HG03159 (cell line): ENCODE measurements at regions not wholly inside any gene's neighbourhood (a gene's known extent, or its start where the extent isn't known, plus 50 kb on each side); places are given as distances from the start of the nearest gene placed in this dataset.
"Not testable (repeated sequence)": the region's sequence is repeated elsewhere in the genome, so short reads cannot be mapped to it uniquely, and the experiment has no call there.

Experiments used
- ATAC-seq: cut with Tn5 transposase; IDR thresholded peaks from one replicate; pipeline ENCODE4 v1.9.1; 2021; ENCODE audit warnings: mild to moderate bottlenecking, moderate library complexity; ENCODE audit not compliant: unreplicated experiment

DNA sequence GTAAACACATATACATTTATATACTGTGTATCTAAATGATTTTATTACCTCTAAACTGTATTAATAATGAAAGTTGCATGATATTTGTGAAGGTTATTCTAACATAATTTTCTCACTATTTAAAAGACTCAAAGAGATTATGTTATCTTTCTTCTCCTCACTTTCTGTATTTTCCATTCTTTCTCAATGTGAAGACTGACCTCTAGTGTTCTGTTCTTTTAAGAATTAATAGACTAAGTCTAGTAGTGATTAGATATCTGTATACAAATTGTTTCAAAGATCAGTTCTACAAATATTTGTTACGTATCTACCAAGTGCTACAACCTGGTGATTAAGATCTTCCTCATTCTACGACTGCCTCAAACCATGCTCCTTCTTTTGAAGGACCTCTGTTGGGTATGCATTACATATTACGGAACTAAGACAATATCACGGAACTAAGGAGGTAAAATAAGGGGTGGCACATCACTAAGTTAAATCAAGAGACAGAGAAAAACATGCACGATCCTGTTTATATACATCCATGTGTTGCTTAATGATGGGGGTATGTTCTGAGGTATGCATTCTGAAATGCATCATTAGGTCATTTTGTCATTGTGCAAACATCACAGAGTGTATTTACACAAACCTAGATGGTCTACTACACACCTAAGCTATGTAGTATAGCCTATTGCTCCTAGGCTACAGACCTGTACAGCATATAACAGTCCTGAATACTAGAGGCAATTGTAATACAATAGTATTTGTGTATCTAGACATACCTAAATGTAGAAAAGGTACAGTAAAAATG lies 161.5 kb upstream of the KBTBD8 start:
- ATAC-seq: no peak

DNA sequence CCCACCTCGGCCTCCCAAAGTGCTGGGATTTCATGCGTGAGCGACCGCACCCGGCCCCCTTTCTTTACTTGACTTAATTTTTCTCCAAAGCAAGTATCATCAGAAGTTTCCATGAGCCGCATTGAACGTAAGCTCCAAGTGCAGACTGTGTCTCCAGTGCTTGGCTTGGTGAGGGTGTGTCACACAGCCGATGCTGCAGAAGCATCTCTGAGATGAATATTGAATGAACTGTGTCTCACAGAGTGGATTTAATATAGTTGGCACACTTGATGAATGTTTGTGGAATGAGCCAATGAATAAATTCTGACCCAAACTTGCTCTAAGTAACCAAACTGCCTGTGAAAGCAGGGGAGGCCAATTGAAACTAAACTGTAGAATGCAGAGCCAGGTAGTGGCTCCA lies 159.4 kb upstream of the KBTBD8 start:
- ATAC-seq: no peak

DNA sequence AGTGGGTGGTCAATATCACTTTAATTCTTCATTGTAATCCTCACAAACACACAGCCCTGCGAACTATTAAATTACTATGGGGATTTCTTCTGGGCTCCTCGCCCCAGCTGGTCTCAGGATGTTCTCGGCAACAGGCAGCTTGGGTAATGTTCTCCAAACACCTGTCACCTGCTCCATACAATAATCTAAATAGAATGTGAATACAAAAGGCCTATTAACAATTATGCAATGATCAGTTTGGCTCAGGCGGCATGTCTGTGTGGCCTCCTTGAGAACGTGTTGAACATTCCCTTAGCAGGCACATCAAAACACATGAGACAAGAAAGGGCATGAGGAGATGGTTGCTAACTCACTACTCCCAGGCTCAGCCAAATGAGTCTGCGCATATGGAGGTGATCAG lies 158.6 kb upstream of the KBTBD8 start:
- ATAC-seq: no peak

DNA sequence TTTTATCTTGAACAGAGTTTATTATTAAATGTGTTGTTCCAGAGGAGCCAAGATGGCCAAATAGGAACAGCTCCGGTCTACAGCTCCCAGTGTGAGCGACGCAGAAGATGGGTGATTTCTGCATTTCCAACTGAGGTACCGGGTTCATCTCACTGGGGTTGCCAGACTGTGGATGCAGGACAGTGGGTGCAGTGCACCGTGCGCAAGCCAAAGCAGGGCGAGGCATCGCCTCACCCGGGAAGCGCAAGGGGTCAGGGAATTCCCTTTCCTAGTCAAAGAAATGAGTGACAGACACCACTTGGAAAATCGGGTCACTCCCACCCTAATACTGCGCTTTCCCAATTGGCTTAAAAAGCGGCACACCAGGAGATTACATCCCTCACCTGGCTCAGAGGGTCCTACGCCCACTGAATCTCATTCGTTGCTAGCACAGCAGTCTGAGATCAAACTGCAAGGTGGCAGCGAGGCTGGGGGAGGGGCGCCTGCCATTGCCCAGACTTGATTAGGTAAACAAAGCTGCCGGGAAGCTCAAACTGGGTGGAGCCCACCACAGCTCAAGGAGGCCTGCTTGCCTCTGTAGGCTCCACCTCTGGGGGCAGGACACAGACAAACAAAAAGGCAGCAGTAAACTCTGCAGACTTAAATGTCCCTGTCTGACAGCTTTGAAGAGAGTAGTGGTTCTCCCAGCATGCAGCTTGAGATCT lies 155.2 kb upstream of the KBTBD8 start:
- ATAC-seq: not testable (repeated sequence)

DNA sequence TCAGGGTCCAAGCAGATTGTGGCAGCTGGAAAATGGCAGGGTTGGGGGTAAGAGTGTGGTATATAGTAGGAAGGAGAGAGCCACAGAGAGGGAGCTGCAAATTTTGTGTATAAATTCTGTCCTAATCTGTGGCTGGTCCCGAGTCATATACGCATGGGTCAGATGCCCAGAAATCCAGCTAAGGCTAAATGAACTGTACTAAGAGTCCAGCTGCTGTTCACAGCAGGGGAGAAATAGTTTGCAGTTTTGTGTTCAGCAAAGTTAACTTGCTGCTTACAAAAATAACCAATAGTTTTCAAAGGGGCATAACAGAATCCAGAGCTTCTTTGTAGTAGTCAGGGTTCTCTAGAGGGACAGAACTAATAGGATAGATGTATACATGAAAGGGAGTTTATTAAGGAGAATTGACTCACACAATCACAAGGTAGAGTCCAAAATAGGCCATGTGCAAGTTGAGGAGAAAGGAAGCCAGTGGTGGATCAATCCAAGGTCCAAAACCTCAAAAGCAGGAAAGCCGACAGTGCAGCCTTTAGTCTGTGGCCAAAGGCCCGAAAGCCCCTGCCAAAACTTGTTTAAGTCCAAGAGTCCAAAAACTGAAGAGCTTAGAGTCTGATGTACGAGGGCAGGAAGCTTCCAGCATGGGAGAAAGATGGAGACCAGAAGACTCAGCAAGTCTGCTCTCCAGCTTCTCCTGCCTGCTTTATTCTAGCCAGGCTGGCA lies 146.1 kb upstream of the KBTBD8 start:
- no peak for ATAC-seq

DNA sequence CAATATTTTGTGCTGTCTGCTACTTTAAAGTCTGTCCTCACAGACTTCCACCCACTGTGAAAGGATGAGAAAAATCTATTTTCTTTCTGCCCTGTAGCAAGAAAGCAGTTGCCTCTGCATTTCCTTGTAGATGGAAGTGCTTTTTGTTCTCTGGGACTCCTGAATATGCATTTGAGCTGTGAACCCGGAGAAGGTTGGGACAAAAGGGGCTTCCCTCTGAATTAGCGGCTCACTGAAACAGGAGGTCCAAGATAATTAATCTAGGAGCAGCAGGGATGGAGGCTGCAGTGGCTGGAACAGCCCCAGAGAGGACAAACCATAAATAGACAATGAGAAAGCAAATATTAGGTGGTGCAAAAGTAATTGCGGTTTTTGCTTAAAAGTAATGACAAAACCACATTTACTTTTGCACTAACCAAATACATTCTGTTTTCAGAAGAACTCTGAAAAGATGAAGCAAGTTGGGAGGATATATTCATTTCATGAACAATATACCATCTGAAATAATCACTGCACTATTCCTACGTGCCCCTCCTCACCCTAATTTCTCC lies 143.4 kb upstream of the KBTBD8 start:
- no peak for ATAC-seq

GRCh38 chr3:66856533-66856932 lies 141.6 kb upstream of the KBTBD8 start:
- peak; percentile 98 for ATAC-seq

GRCh38 chr3:66858656-66859381 lies 139.3 kb upstream of the KBTBD8 start:
- no peak for ATAC-seq

GRCh38 chr3:66860771-66861170 lies 137.3 kb upstream of the KBTBD8 start:
- no peak for ATAC-seq

DNA sequence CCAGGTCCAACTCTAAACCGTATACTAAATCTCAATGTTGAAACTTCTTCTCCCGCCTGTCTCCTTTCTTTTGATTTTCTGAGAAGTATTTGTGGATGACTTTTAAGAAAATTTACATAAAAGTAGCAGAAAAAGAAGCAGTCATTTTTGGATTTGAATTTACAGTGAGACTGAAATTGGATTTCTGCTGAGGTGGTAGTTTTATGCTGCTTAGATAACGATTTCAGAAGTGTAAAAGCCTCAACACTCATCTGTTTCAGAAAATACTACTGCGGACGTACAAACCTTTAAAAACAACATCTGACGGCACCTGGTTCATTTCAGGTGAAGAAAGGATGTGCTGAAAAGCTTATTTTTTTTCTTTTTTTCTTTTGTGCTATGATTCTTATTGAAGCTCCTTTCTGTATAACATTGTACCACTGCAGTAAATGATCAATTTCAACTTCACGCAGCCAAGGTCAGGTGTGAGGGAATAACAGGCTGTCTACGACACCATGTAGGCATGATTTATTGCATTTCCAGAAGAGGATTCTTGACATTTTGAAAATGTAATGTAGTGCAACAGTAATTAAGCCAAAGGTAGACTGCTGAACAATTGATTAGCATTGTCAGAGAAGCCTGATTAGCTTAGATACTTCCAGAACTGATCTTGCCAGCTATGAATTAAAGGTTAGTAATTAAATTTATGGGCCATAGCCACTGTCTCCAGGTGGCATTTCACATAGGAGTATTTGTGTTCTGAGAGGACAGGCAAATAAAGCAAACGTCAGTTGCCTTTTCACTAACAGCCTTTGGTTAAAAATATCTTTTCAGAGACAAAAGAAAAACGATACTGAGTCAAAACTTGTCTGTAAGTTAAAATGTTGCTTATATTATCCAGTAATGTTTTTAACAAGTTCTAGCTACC lies 134.6 kb upstream of the KBTBD8 start:
- ATAC-seq: no peak

- no peak for ATAC-seq
These were observed 113.4 kb upstream of the KBTBD8 start for GRCh38 chr3:66884659-66885058.

GRCh38 chr3:66885326-66886000 lies 112.6 kb upstream of the KBTBD8 start:
- ATAC-seq: no peak

GRCh38 chr3:66889750-66890494 lies 108.2 kb upstream of the KBTBD8 start:
- no peak for ATAC-seq

- ATAC-seq: no peak
These were observed 100.0 kb upstream of the KBTBD8 start for GRCh38 chr3:66898155-66898554.

DNA sequence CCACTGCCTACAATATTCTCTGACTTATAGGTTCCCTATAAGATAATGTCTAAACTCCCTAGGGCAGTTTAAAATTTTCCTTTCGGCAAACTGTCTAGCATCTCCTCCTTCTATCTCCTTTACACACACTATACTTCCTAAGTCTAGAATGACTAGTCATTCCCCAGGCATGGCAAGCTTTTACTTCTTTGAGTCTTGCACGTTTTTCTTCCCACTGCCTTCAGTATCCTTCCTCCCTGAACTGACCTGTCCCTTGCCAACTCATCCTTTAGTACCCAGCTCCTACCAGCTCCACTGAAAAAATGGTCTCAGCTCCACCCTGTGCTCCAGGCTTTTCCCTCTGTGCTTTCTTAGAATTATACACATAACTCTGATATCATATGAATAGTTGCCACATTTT lies 93.8 kb upstream of the KBTBD8 start:
- ATAC-seq: no peak

DNA sequence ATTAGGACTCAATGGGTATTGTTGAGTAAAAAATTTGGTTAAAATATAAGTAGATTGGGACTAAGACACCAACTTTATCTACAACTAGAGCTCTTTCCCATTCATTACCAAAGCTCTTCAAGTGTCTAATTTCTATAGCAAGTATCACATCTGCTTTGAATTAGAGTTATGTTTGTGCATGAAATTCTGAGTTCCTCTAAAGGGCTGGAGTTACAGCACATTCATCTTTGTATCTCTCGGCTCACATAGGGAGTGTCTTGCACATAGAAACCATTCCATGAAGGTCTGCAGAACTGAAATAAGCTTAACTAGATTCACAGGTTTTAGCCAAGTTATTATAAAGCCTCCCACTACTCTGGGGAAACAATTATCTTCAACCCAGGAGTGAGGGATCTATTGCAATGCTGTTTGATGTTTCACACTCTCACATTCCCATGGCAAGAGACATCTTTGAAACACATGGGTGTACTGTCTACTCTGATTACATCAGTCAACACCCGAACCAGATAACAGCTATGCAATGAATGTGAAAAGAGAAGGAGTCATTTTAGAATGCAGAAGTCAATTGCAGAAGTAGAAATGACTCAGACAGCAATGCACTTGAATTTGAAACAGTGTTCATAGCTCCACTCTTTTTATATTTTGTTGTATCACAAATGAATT lies 93.1 kb upstream of the KBTBD8 start:
- no peak for ATAC-seq

GRCh38 chr3:66907136-66907535 lies 91.0 kb upstream of the KBTBD8 start:
- ATAC-seq: no peak
